ENCODE measurements at regions not wholly inside any gene's neighbourhood (a gene's known extent, or its start where the extent isn't known, plus 50 kb on each side); places are given as distances from the start of the nearest gene placed in this dataset.
A peak's percentile ranks its signal among the peaks of the same experiment; 100 is the strongest.

GRCh38 chr18:27483276-27483675 lies 298.2 kb upstream of the CHST9 start:
- no peak for DNase-seq (ENCODE audit: low spot score)

GRCh38 chr18:27478459-27478858 lies 293.4 kb upstream of the CHST9 start:
- DNase-seq (ENCODE audit: low spot score), result no peak

GRCh38 chr18:27473318-27473717 lies 288.2 kb upstream of the CHST9 start:
- no peak for DNase-seq (ENCODE audit: low spot score)

GRCh38 chr18:27467073-27467472 lies 282.0 kb upstream of the CHST9 start:
- DNase-seq (ENCODE audit: low spot score), result no peak

GRCh38 chr18:27461957-27462356 lies 276.8 kb upstream of the CHST9 start:
- DNase-seq (ENCODE audit: low spot score), result no peak

- DNase-seq (ENCODE audit: low spot score), result no peak
Measured at GRCh38 chr18:27449104-27449503, 264.0 kb upstream of the CHST9 start.

- DNase-seq (ENCODE audit: low spot score), result no peak
Measured at GRCh38 chr18:27447930-27448329, 262.8 kb upstream of the CHST9 start.

GRCh38 chr18:27447451-27447881 lies 262.4 kb upstream of the CHST9 start:
- no peak for DNase-seq (ENCODE audit: low spot score)

GRCh38 chr18:27430595-27430994 lies 245.5 kb upstream of the CHST9 start:
- no peak for DNase-seq (ENCODE audit: low spot score)

GRCh38 chr18:27428716-27429475 lies 243.8 kb upstream of the CHST9 start:
- DNase-seq (ENCODE audit: low spot score), result no peak

- peak; percentile 9 for DNase-seq (ENCODE audit: low spot score)
Measured at GRCh38 chr18:27428120-27428519, 243.0 kb upstream of the CHST9 start.

GRCh38 chr18:27423581-27423980 lies 238.5 kb upstream of the CHST9 start:
- DNase-seq (ENCODE audit: low spot score), result no peak

- no peak for DNase-seq (ENCODE audit: low spot score)
Measured at GRCh38 chr18:27419646-27420045, 234.5 kb upstream of the CHST9 start.

GRCh38 chr18:27415495-27415894 lies 230.4 kb upstream of the CHST9 start:
- DNase-seq (ENCODE audit: low spot score), result no peak

GRCh38 chr18:27414682-27415081 lies 229.6 kb upstream of the CHST9 start:
- DNase-seq (ENCODE audit: low spot score), result no peak

- DNase-seq (ENCODE audit: low spot score), result peak; percentile 56
Measured at GRCh38 chr18:27413495-27414401, 228.6 kb upstream of the CHST9 start.

- no peak for DNase-seq (ENCODE audit: low spot score)
Measured at GRCh38 chr18:27412556-27412955, 227.4 kb upstream of the CHST9 start.

- DNase-seq (ENCODE audit: low spot score), result peak; percentile 7
Measured at GRCh38 chr18:27411911-27412310, 226.8 kb upstream of the CHST9 start.

- no peak for DNase-seq (ENCODE audit: low spot score)
Measured at GRCh38 chr18:27411013-27411412, 225.9 kb upstream of the CHST9 start.

- DNase-seq (ENCODE audit: low spot score), result no peak
Measured at GRCh38 chr18:27404855-27405254, 219.7 kb upstream of the CHST9 start.

GRCh38 chr18:27400001-27400400 lies 214.9 kb upstream of the CHST9 start:
- DNase-seq (ENCODE audit: low spot score), result no peak

GRCh38 chr18:27395752-27396151 lies 210.6 kb upstream of the CHST9 start:
- no peak for DNase-seq (ENCODE audit: low spot score)

- no peak for DNase-seq (ENCODE audit: low spot score)
Measured at GRCh38 chr18:27394687-27395086, 209.6 kb upstream of the CHST9 start.
